Uterus (tissue), 2 donors: ENCODE measurements at regions not wholly inside any gene's neighbourhood (a gene's known extent, or its start where the extent isn't known, plus 50 kb on each side); places are given as distances from the start of the nearest gene placed in this dataset.

Source experiments
- CTCF ChIP-seq, 4 experiments: fragments of 200-600 bp in 2 of 4; fragments of 450-650 bp in 2 of 4; sonication (generic) in 2 of 4; IDR thresholded peaks; one replicate each; pipeline ENCODE4 v1.5.1; 2016 to 2019; ENCODE audit warnings: antibody characterized with exemption in 4 of 4, mild to moderate bottlenecking in 2 of 4, moderate library complexity in 1 of 4
- POLR2A ChIP-seq, 2 donors: fragments of 450-650 bp; IDR thresholded peaks; one replicate each; pipeline ENCODE4 v1.6.1; 2016; ENCODE audit warnings: antibody characterized with exemption in 2 of 2, mild to moderate bottlenecking in 1 of 2, moderate library complexity in 1 of 2

- TF ChIP-seq CTCF (IDR thresholded peaks at IDR 0.05) (no peak), POLR2A (IDR thresholded peaks at IDR 0.05) (no peak)
These were observed 189.7 kb downstream of the EDN1 start for GRCh38 chr6:12479881-12480280.
